B cell (primary cell): ENCODE measurements at regions not wholly inside any gene's neighbourhood (a gene's known extent, or its start where the extent isn't known, plus 50 kb on each side); places are given as distances from the start of the nearest gene placed in this dataset.

Experiments used
- ATAC-seq: fragments of 200-7000 bp; cut with Tn5 transposase; one replicate; pipeline ENCODE4 v1.10.0; 2021; ENCODE audit warnings: low read depth, mild to moderate bottlenecking, moderate number of reproducible peaks, moderate library complexity
- CTCF ChIA-PET: fragments of 350-600 bp; sonication (Branson Sonifier 250); formaldehyde crosslinking; loops from one replicate; lab custom pipeline; 2021; ENCODE audit warnings: antibody characterized with exemption, inconsistent platforms; lab: Charles Lee
- POLR2A ChIA-PET: fragments of 350-600 bp; sonication (Branson Sonifier 250); formaldehyde crosslinking; loops from one replicate; lab custom pipeline; 2021; ENCODE audit warnings: antibody characterized with exemption; lab: Charles Lee
- DNase-seq: peaks from one replicate; pipeline ENCODE4 v3.0.0; 2013
- H2AFZ ChIP-seq: 2 replicates; pipeline ENCODE4 v1.6.1; 2012; ENCODE audit warnings: mild to moderate bottlenecking, low read depth, low read length; ENCODE audit not compliant: insufficient read depth, poor library complexity, severe bottlenecking
- H3K27ac ChIP-seq, 2 donors: 1 replicate in 1 of 2; 2 replicates in 1 of 2; pipeline ENCODE4 v1.5.1; 2012 to 2013; ENCODE audit warnings: low read length in 2 of 2, mild to moderate bottlenecking in 2 of 2, moderate library complexity in 1 of 2
- H3K27me3 ChIP-seq, 4 experiments: fragments of 200-600 bp in 1 of 4; sonication (generic) in 1 of 4; replicated peaks in 1 of 4; 1 replicate in 2 of 4; 2 replicates in 2 of 4; pipeline versions ENCODE4 v1.6.1 to v1.7.0; 2013 to 2016; ENCODE audit warnings: low read length in 3 of 4, mild to moderate bottlenecking in 2 of 4, mixed read lengths in 1 of 4, moderate library complexity in 1 of 4; ENCODE audit not compliant: insufficient read depth in 4 of 4, control insufficient read depth in 3 of 4; ENCODE audit errors: control extremely low read depth in 1 of 4
- H3K36me3 ChIP-seq, 2 experiments: replicated peaks in 1 of 2; 1 replicate in 1 of 2; 2 replicates in 1 of 2; pipeline versions ENCODE4 v1.6.1 to v1.7.1; 2013; ENCODE audit warnings: low read length in 1 of 2; ENCODE audit not compliant: insufficient read depth in 2 of 2, control insufficient read depth in 1 of 2; ENCODE audit errors: control extremely low read depth in 1 of 2, extremely low read depth in 1 of 2
- H3K4me1 ChIP-seq, 2 donors: fragments of 200-600 bp in 1 of 2; sonication (generic) in 1 of 2; 1 replicate in 1 of 2; 2 replicates in 1 of 2; pipeline versions ENCODE4 v1.5.1 to v1.6.1; 2013 to 2017; ENCODE audit warnings: low read length in 2 of 2; ENCODE audit not compliant: control insufficient read depth in 2 of 2, insufficient read depth in 2 of 2
- H3K4me2 ChIP-seq: replicated peaks from 2 replicates; pipeline ENCODE3; 2012; ENCODE audit warnings: mild to moderate bottlenecking, low read depth, low read length; ENCODE audit not compliant: poor library complexity, severe bottlenecking
- H3K4me3 ChIP-seq, 5 experiments: fragments of 200-600 bp in 1 of 5; sonication (generic) in 1 of 5; 1 replicate in 3 of 5; 2 replicates in 2 of 5; pipeline versions ENCODE4 v1.5.1 to v1.7.0; 2011 to 2016; ENCODE audit warnings: low read length in 4 of 5, mild to moderate bottlenecking in 4 of 5, low read depth in 2 of 5, control low read depth in 1 of 5, moderate library complexity in 1 of 5; ENCODE audit not compliant: insufficient read depth in 1 of 5; ENCODE audit errors: control extremely low read depth in 1 of 5, extremely low read depth in 1 of 5
- H3K79me2 ChIP-seq: fragments of 200-600 bp; sonication (generic); one replicate; pipeline ENCODE4 v1.6.0; 2016; ENCODE audit warnings: low read length; ENCODE audit not compliant: control insufficient read depth, insufficient read depth
- H3K9ac ChIP-seq: fragments of 200-600 bp; sonication (generic); 2 replicates; pipeline ENCODE4 v1.6.1; 2017; ENCODE audit warnings: mild to moderate bottlenecking, low read length, moderate library complexity
- H3K9me3 ChIP-seq, 3 donors: one replicate each; pipeline versions ENCODE4 v1.6.1 to v1.7.1; 2013; ENCODE audit warnings: low read length in 2 of 3; ENCODE audit not compliant: control insufficient read depth in 2 of 3, insufficient read depth in 1 of 3; ENCODE audit errors: control extremely low read depth in 1 of 3
- H4K20me1 ChIP-seq: 2 replicates; pipeline ENCODE4 v1.6.0; 2012; ENCODE audit warnings: mild to moderate bottlenecking, low read length; ENCODE audit not compliant: insufficient read depth, control insufficient read depth, poor library complexity, severe bottlenecking
- H3K27ac Mint-ChIP-seq: one replicate; pipeline ENCODE4 v1.8.0; 2021; ENCODE audit warnings: mixed read lengths
- H3K27me3 Mint-ChIP-seq: one replicate; pipeline ENCODE4 v1.8.0; 2021; ENCODE audit warnings: mixed read lengths
- H3K4me1 Mint-ChIP-seq: one replicate; pipeline ENCODE4 v1.8.0; 2021; ENCODE audit warnings: mixed read lengths
- H3K4me3 Mint-ChIP-seq: one replicate; pipeline ENCODE4 v1.8.0; 2021; ENCODE audit warnings: mixed read lengths
- H3K9me3 Mint-ChIP-seq: one replicate; pipeline ENCODE4 v1.8.0; 2022; ENCODE audit warnings: mixed read lengths; ENCODE audit not compliant: insufficient read depth
- CTCF ChIP-seq: fragments of 200-600 bp; IDR thresholded peaks from one replicate; pipeline ENCODE4 v1.8.0; 2022; ENCODE audit warnings: antibody characterized with exemption, mild to moderate bottlenecking
- EZH2 ChIP-seq: IDR thresholded peaks from 2 replicates; pipeline ENCODE4 v1.6.1; 2012; ENCODE audit warnings: borderline replicate concordance, low read depth, mild to moderate bottlenecking, moderate library complexity, low read length; ENCODE audit not compliant: insufficient read depth, poor library complexity, severe bottlenecking
- intact Hi-C: fragments of 100-400 bp; cut with micrococcal nuclease; formaldehyde crosslinking; loops from one replicate; pipeline ENCODE4 v1.10.0; 2022

DNA sequence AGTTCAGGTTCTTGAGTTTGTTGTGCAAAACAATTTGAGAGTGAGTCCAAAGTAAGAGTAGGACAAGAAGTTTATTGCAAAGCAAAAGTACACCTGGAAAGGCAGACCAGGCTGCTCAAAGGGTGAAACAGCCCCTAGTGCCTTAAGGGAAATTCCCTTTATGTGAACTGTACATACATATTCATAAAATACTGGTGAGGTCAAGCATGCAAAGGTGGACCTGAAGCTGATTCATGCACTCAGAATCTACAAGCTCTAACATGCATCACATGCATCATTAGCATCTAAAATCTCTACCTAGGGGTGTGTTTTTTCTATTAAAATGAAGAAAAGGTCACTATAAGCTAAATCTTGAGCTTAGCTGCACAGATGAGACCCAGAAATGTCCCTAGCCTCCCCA, 266.9 kb downstream of the SPATA18 start:
- H3K4me1 Mint-ChIP-seq = no peaks in the 10 kb centered on the region
- Histone ChIP-seq H3K4me1 (no peaks in the 10 kb centered on the region), H4K20me1 (no peaks in the 10 kb centered on the region), H3K79me2 (no peaks in the 10 kb centered on the region), H3K27ac (no peak overlapping the region), H3K9me3 (no peaks in the 10 kb centered on the region), H3K36me3 (no peaks in the 10 kb centered on the region), H2AFZ (no peak overlapping the region), H3K27me3 (no peaks in the 10 kb centered on the region), H3K9ac (no peak overlapping the region), H3K4me2 (no peak overlapping the region), H3K4me3 (no peak overlapping the region)
- ChIA-PET CTCF (no interaction called here), POLR2A (no interaction called here)
- DNase-seq (no peak), ATAC-seq (no peak)
- intact Hi-C loops = no loop called here
- H3K4me3 Mint-ChIP-seq = no peak overlapping the region
- H3K9me3 Mint-ChIP-seq = peaks cover 3% of the 10 kb centered on the region
- H3K27ac Mint-ChIP-seq = no peak overlapping the region
- TF ChIP-seq EZH2 (no peak), CTCF (no peak)
- H3K27me3 Mint-ChIP-seq = no peaks in the 10 kb centered on the region

DNA sequence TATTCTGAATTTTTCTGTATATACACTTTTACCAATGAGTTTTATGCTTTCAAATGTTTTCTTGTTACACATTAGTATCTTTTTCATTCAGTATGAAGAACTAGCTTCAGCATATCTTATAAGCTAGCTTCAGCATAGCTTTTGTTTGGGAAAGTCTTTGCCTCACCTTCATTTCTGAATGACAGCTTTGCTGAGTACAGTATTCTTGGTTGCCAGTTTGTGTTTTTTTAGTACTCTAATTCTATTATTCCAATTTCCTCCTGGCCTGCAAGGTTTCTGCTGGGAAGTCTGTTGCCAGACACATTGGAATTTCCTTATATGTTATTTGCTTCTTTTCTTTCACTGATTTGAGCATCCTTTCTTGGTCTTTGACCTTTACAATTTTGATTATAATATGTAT, 278.8 kb downstream of the SPATA18 start:
- peaks cover 6% of the 10 kb centered on the region for H3K9me3 Mint-ChIP-seq
- Histone ChIP-seq H3K4me1 (no peaks in the 10 kb centered on the region), H3K9me3 (peaks cover 3 to 11% (median 6%) of the 10 kb centered on the region in 3 donors), H3K4me3 (no peak overlapping the region), H3K9ac (no peak overlapping the region), H3K27me3 (no peaks in the 10 kb centered on the region), H3K36me3 (no peaks in the 10 kb centered on the region), H3K79me2 (no peaks in the 10 kb centered on the region), H3K4me2 (no peak overlapping the region), H4K20me1 (no peaks in the 10 kb centered on the region), H3K27ac (no peak overlapping the region), H2AFZ (no peak overlapping the region)
- ChIA-PET CTCF (no interaction called here), POLR2A (no interaction called here)
- ATAC-seq (no peak), DNase-seq (no peak)
- H3K4me3 Mint-ChIP-seq = no peak overlapping the region
- H3K4me1 Mint-ChIP-seq = no peaks in the 10 kb centered on the region
- intact Hi-C loops = no loop called here
- TF ChIP-seq CTCF = no peak
- TF ChIP-seq EZH2 = no peak
- H3K27ac Mint-ChIP-seq = no peak overlapping the region
- no peaks in the 10 kb centered on the region for H3K27me3 Mint-ChIP-seq
